Suppressor macrophage treated with lipopolysaccharide for 1 hour (primary cell): ENCODE measurements at regions not wholly inside any gene's neighbourhood (a gene's known extent, or its start where the extent isn't known, plus 50 kb on each side); places are given as distances from the start of the nearest gene placed in this dataset.
"Not testable (repeated sequence)": the region's sequence is repeated elsewhere in the genome, so short reads cannot be mapped to it uniquely, and the experiment has no call there.

Experiments used
- DNase-seq, 3 donors: peaks; one replicate each; pipeline ENCODE4 v3.0.0-alpha.2; 2020 to 2022

GRCh38 chr9:24067107-24067506 lies 241.1 kb upstream of the ELAVL2 start:
- not testable (repeated sequence) for DNase-seq

- DNase-seq: no peak
Observed at GRCh38 chr9:24059651-24060050, 233.6 kb upstream of the ELAVL2 start.

- no peak for DNase-seq
Observed at GRCh38 chr9:24051587-24051986, 225.5 kb upstream of the ELAVL2 start.

DNA sequence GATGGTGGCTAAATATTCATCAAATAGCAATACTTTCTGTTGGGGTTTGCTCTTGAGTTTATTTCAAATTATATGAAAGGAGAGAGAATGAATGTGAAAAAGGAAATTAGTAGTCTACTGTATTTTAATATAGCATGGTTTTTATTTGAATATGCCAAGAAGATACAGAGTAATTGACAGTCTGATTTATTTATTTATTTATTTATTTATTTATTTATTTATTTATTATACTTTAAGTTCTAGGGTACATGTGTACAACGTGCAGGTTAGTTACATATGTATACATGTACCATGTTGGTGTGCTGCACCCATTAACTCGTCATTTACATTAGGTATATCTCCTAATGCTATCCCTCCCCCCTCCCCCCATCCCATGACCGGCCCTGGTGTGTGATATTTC lies 224.2 kb upstream of the ELAVL2 start:
- not testable (repeated sequence) for DNase-seq

DNA sequence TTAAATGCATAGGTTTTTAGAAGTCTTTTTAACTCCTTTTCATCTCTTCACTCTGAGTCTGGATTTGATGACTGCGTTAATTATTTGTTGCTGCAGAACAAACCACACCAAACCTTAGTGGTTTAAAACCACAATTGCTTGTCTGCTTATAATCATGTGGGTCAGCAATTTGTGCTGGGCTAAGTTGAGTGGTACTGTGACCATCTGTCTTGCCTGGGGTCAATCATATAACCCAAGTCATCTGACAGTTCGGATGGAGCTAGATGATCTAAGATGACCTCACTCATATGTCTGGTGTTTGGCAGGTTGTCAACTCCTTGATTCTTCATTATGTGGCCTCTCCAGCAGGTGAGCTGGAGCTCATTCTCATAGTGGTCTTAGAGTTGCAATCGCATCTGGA lies 219.1 kb upstream of the ELAVL2 start:
- no peak for DNase-seq

GRCh38 chr9:24044576-24044975 lies 218.5 kb upstream of the ELAVL2 start:
- DNase-seq: no peak

- no peak for DNase-seq
Observed at GRCh38 chr9:24041160-24041690, 215.2 kb upstream of the ELAVL2 start.

- DNase-seq: no peak
Observed at GRCh38 chr9:24036459-24036858, 210.4 kb upstream of the ELAVL2 start.

GRCh38 chr9:24035816-24036215 lies 209.8 kb upstream of the ELAVL2 start:
- no peak for DNase-seq

- no peak for DNase-seq
Observed at GRCh38 chr9:24011881-24012280, 185.8 kb upstream of the ELAVL2 start.

DNA sequence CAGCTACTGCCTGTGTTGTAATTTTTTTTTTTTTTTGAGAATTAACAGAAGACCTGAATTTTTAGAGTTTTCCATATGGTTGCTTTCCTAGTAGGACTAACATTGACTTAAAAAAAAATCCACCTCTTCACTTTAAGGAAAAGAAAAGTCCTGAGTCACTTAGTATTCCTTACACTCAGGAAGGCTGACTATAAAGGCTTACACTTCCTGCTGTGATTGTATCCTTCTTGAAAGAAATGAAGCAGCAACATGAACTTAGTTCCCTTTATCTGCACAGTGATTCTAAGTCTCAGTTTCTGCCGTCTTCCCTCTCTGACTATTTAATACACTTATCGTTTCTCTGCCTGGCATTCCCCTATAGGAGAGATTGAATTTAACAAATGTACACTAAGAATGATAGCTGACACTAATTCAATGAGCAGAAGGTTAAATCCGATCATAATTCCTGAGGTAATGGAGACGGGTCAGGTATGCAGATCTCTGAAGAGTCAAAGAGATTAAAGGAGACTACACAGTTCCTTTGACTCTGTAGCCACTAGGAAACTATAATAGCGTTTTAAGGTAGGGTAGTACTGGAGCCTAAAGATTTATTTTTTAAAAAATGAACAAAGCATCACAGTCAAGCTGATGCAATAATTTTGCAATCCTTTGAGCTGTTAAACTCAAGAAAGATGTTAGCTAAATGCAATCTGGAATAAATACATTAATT lies 185.1 kb upstream of the ELAVL2 start:
- DNase-seq: no peak

DNA sequence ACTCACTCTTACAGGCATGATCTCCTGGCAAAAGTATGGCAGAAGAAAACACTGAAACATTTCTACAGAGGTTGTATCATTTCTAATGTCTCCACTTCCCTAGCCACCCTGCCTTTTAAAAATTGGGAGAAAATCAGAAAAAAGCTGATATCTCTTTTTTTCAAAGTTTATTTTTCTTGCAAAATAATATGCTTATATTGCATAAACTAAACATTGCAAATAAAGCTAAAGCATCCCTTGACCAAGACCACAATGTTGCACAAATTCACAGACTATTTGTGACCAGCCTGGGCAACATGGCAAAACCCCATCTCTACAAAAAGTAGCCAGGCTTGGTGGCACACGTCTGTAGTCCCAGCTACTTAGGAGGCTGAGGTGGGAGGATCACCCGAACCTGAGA lies 183.3 kb upstream of the ELAVL2 start:
- no peak for DNase-seq

DNA sequence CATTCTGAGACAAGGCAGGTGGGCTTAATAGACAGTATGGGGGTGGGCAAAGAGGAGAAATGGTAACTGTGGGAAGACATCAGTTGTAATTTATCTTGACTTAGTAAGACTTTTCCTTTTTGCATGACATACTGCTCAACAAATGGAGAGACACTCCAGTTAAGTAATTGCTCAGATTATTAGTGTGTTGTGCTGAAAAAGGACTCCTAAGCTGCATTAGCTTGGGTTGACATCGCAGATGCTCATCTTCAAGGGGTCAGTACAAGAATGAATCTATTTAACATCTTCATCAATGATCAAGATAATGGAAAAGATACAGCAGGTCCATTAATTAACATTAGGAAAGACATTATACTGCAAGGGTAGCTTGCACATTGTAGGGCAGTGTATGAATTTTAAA lies 181.1 kb upstream of the ELAVL2 start:
- no peak for DNase-seq

DNA sequence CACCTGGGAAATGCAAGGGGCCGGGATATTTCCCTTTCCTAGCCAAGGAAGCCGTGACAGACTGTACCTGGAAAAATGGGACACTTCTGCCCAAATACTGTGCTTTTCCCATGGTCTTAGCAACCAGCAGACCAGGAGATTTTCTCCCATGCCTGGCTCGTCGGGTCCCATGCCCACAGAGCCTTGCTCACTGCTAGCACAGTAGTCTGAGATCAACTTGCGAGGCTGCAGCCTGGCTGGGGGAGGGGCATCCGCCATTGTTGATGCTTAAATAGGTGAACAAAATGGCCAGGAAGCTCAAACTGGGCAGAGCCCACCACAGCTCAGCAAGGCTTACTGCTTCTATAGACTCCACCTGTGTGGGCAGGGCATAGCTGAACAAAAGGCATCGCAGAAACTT lies 165.8 kb upstream of the ELAVL2 start:
- DNase-seq: not testable (repeated sequence)

DNA sequence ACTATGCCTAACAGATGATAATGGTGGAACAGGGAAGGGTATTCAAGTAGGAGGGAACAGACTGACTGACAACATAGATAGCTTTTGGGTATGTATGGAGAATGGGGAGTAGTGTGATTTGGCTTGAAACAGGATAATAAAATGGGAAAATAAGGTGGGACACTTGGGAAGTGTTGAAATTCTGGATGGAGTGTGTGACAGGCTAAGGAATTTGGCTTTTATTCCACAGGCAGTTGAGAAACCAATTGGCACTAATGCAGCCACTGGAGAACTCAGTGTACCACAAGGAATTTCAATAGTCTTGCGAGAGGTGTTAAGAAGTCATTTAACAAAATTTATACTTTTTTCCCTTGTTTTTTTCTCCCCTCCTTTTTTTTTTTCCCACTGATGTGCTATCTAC lies 153.5 kb upstream of the ELAVL2 start:
- no peak for DNase-seq

DNA sequence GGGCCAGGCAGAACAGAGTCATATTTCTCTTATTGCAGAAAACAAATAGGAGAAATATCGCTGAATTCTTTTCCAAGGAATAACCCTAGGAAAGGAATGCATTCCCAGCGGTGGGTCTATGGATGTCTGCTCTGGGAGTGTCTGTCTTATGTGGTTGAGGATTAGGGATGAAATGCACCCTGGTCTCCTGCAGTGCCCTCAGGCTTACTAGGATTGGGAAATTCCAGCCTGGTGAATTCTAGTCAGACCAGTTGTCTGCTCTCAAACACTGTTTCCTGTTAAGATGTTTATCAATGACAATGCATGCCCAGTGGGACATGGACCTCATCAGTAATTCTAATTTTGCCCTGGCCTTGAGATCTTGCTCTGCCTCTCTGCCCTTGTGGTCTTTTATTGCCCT lies 136.1 kb upstream of the ELAVL2 start:
- DNase-seq: no peak

DNA sequence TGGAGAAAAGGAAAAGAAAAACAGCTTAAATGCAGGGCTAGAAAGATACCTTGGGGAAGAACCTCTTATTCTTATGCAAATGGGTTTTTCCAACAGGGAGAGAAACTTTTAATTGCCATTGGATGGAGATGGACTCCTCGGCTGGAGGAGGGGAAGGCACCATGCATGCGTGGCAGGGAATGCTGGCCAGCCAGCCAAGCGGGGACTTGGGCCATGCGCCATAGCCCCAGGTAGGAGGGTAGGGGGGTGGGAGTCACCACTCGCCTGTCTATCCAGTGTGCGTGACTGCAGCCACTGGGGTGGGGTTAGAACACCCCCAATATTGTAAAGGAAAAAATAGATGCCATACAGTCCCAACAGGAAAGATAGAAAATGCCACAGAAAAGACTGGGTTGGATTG lies 119.9 kb upstream of the ELAVL2 start:
- DNase-seq: no peak

- DNase-seq: no peak
Observed at GRCh38 chr9:23941051-23941450, 115.0 kb upstream of the ELAVL2 start.

GRCh38 chr9:23938908-23939307 lies 112.9 kb upstream of the ELAVL2 start:
- no peak for DNase-seq

DNA sequence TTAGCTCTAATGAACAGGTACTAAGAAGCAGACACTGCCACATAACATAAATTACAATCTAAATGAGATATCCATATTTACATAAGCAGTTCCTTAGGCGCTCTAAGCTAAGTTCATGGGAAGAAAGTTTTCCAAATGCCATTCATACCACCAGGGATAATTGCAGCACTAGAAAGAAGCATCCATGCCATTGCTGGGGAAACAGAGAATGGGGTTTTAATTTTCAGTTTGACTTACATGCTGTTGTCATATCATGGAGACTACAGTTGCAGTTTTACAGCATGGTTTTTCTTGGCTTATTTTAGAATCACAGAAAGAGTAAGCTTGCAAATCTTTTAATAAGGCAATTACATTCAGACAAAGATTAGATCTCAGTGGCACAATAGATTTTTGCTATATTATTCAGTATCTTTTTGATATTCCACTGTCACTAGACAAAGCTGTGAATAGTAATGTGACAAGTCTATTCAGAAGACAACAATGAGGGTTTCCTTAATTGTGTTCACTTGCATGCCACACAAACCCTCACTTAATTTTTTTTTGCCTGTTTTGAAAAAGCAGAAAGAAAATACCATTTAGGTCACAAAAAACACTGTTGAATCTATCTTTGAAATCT lies 108.4 kb upstream of the ELAVL2 start:
- DNase-seq: no peak

DNA sequence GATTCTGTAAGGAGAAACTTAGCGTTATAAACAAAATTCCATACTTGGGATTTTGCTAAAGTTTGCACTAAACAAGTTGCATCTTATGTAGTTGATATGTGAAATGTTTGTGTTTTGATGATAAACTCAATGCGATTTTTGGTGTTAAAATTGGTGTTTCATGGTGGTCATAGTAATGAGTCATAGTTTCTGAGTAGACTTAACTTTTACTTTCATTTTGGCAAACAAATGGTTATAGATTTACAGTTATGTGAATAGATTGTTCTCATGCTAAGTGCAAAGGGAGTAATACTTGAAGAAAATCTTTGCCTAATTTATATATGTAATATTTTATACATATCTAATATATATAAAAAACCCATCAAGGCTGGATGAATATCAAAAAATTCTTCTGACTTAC lies 107.3 kb upstream of the ELAVL2 start:
- no peak for DNase-seq

DNA sequence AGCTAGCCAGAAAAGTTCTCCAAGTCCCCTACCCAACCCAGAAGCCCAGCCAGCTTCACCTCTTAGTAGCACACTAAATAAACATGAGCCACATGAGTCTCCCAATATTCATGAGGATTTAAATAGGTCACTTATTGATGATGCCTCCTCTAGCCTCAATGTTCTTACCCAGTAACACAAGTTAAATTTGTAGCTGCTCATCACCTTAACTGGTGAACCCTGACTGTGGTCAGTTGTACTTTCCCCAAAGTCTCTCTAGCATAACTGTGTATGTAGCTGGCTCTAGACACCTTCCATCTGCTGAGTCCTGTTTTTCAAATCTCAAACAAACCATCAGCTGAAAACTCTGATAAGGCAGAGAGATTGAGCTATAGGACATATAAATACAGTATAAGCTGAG lies 100.3 kb upstream of the ELAVL2 start:
- no peak for DNase-seq

DNA sequence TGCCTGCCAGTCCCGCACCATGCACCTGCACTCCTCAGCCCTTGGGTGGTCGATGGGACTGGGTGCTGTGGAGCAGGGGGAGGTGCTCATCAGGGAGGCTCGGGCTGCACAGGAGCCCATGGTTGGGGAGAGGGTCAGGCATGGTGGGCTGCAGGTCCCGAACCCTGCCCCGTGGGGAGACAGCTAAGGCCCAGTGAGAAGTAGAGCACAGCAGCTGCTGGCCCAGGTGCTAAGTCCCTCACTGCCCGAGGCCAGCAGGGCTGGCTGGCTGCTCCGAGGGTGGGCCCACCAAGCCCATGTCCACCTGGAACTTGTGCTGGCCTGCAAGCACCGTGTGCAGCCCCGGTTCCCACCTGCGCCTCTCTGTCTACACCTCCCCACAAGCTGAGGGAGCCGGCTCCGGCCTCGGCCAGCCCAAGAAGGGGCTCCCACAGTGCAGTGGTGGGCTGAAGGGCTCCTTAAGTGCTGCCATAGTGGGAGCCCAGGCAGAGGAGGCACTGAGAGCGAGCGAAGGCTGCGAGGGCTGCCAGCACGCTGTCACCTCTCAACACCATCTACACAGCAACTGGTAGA lies 88.5 kb upstream of the ELAVL2 start:
- DNase-seq: no peak

DNA sequence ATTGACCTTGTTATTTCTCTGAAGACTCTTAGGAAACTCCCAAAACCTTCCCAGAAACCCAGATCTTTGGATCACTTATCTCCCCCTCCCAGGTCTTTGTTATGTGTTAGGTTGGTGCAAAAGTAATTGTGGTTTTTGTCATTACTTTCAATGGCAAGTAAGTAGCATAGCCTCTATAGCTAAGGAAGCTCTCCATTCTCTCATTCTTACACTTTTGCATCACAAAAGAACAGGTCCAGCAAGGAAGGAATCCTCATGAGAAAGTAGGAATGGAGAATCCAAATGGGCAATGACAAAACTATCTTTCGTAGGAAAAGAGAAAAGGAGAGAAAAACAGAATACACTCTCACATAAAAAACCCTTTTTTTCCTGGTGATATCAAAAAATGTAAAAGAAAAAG lies 81.3 kb upstream of the ELAVL2 start:
- no peak for DNase-seq
